ENCODE measurements at regions not wholly inside any gene's neighbourhood (a gene's known extent, or its start where the extent isn't known, plus 50 kb on each side); places are given as distances from the start of the nearest gene placed in this dataset.

- DNase-seq = no peak
Measured at GRCh38 chr14:101467181-101467926, 93.9 kb upstream of the DIO3 start.

GRCh38 chr14:101469382-101470247, 91.7 kb upstream of the DIO3 start:
- DNase-seq = no peak

- DNase-seq = no peak
Measured at GRCh38 chr14:101470266-101470665, 91.0 kb upstream of the DIO3 start.

DNA sequence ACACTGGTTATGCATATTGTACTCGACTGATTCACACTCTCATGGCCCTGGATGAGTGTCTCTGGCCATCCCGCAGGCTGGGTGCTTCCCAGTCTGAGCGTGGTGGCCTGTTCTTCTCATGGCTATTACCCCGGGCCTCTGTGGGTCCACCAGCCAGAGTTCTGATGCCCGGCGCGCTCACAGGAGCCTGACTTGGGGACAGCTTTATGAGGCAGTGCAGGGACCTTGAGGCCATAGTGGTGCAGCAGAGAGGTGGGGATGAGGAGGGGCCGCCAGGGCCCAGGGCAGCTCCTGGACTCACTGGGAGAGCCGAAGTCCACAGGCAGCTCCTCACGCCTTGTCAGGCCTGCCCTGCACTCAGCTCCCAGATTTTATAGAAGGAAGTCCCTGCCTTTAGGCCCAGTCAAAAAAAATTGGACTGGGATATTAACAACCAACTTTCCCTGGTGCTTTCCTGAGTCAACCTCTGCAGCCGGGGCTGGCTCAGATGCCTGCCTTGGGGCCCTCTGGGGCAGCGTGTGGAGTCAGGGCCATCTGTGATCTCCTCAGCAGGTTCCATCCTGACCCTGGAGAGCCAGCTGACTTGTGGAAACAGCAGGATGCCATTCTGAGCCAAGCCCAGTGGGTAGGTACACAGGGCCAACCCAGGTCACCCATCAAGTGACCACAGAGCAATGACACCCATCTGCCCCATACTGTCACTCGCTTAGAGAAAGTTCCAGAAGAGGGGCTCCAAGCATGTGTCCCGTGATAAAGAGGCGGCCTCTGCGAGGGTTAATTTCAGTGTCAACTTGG, 89.4 kb upstream of the DIO3 start:
- DNase-seq = no peak

GRCh38 chr14:101472518-101472849, 88.8 kb upstream of the DIO3 start:
- DNase-seq = no peak

DNA sequence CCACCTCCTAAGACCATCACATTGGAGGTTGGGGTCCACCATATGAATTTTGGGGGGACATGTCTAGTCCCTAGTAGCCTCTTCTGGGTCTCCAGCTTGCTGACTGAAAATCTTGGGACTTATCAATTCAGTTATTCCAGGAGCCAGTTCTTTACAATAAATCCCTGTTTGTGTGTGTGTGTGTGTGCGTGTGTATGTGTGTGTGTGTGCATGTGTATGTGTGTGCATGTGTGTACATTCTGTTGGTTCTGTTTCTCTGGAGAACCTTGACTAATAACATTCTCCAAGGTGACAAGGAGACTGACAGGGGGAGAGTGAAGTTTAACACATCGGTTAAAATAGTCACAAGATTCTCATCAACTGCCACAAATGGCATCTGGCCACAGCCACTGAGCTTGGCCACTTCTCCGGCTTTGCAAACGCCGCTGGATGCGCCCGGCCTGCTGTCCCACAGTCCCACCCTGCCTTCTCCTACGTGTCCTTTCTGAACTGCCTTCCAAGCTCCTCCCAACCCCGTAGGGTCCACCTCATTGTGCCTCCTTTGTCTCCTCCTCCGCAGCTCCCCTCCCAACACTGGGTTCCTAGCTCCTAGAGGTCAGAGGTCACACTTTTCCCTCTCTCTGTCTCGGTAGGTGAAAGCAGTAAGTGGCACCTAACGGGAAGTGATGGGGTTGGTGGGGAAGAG, 88.1 kb upstream of the DIO3 start:
- DNase-seq = no peak

DNA sequence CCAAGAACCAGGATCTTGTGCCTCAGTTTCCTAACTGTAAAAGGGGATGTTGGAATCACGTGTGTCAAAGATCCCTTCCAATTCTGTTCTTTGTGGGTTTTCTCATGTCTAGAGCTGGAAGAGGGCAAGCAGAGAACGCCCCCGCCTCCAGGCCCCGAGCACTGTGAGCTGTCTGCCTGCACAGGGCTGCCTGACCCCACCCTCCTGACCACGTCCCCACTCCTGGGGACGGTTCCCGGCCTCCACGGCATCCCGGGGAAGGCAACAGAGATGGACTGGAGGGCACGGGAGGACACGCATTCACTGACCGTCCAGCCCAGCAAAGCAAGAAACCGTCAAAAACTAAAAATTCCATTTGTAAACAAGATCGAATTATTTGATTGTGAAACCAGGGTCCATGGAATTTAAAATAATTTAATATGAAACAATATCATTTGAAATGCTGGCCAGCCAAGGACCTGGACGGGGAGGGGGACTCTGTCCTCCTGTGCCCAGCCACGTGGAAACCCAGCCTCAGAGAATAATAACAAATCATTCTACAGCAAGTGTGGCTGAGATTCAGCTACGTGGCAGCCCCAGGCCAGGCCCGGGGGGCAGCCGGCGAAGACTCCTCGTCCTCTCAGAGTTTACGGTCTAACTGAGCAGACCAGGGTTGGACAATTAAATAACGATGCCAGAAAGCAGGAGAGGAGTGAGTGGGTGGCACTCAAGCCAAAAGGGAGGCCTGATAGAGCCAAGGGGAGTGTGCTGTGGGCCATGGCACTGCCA, 87.3 kb upstream of the DIO3 start:
- DNase-seq = no peak

DNA sequence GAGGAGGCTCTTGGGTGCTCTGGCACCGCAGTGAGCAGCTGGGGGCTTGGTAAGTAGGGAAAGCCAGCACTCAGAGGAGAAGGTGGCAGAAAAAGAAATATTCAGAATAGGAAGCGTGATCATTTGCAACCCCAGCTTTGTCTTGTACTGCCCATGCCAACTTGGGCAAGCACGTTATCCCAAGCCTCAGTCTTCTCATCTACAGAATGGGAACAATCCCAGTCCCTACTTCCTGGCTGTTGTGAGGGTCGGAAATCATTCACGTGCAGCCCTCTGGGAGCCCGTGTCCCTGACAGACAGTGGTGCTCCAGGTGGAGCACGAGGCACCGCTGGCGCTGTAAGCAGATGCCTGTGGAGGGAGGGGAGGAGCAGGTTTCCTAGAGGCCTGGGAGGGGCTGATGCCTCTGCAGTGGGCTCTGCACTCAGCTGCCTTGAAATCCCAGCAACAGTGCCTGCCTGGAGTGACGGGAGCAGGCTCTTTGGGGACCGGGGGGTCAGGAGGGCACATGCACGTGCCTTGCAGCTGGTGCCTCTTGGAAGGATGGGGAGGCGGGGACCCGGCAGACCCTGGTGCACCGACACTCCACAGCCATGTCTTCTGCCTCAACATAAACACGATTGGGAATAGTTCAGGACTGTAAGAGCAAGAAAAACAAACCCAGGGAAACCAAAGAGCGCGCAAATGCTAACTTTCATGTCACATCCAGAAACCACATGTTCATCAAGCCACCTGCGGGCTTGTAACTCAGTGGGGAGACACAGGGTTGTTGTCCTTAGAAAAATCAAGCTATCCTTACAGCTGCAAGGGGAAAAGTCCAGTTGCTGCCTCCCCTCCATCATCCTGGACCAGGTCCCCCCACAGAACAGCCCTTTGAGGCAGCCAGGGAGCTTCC, 86.5 kb upstream of the DIO3 start:
- peak; percentile 57 for DNase-seq

DNA sequence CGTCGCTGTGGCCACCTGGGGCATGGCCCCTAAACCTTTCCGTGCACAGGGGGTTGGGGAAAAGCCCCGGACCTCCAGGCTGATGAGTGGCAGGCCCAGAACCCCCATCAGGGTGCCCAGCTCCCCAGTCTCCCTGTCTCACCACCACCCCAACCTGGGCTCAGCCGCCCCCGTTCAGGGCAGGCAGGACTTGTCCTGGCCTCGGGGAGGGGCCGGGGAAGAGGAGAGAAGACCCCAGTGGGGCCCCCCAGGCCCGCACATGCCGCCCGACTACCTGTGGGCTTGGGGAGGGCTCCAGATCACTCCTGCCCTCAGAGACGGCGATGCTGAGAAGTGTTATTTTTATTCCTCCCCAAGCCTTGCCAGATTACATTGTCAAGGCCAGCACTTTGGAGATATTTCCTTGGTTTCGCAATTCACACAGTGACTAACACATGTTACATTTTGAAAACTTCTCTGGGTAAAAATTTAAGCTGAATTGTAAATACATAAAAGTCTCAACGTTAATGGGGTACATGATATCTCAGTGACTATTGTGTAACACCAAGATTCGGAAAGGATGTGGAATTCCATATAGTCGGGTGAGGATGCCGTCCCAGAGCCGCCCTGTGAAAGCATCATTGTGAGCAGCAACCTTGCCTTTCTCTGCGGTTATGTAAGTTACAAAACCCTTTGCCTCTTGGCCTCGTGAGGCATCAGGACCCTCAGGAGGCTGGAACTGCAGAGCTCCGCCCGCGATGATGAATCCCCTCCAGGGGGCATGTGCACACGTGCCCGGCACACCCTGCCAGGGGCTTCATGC, 85.6 kb upstream of the DIO3 start:
- peak; percentile 58 for DNase-seq

- DNase-seq = no peak
Measured at GRCh38 chr14:101476258-101476915, 84.9 kb upstream of the DIO3 start.

DNA sequence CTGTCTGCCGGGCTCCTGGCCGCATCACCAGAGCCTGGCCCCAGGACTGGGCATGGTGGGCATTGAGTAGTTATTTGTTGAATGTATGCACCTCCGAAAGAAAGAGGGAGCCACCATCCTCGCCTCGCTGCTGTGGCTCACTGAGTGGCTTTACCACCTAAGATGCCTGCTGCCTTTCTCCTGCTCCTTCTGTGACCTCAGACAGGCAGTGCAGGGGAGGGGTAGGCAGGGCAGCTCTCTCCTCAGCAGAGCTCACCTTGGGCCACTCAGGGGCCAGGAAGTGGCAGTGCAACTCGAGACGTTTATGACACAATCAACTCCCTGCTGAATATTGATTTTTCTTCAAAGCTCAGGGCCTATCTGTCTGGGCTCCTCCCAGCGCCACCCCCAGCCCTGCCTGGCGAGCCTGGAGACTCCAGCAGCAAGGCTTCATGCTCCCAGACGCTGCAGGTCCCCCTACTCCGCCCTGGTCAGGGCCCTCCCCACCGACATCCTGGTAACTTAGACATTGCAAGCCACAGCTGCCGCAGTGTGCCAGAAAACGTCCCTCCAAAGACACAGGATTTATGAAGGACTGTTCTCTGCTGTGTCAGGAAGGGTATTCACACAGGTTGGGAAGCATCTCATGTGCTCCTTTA, 84.3 kb upstream of the DIO3 start:
- DNase-seq = no peak

DNA sequence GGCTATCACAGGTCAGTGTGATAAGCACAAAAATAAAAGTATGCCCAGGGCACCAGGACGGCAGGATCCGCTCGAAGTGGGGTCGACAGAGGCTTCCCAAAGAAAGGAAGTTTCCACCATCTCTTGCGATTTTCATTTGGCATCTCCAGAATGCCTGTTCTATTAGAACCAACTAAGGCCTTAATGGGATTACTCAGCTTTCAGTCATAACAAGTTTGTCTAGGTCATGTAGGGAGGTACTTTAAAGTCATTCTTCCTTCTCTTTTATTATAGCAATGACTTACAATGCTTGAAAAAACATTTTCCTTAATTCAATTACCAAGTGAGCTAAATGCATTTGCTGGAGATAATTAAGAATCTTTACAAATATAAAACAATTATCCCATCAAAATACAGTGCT, 83.6 kb upstream of the DIO3 start:
- no peak for DNase-seq

DNA sequence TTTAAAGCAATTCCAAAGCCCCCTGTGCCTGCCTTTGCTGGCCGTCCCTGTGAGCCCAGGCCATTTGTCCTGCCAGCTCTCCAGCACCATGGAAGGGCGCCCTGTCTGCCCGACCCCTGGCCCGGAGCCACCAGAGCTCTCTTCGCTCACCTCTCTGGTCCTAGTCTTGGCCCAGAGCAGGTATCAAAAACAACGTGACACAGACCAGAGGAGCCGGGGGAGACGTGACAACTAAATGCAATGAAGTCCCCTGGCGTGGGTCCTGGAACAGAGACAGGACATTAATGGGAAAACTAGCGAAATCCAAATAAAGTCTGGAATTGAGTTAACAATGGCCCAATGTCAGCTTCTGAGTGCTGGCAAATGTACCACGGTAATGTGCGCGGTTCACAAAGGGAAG, 83.2 kb upstream of the DIO3 start:
- no peak for DNase-seq

- DNase-seq = no peak
Measured at GRCh38 chr14:101478796-101479410, 82.4 kb upstream of the DIO3 start.

- DNase-seq = no peak
Measured at GRCh38 chr14:101480022-101480746, 81.1 kb upstream of the DIO3 start.

- DNase-seq = peak; percentile 60
Measured at GRCh38 chr14:101480747-101481530, 80.4 kb upstream of the DIO3 start.

- DNase-seq = no peak
Measured at GRCh38 chr14:101481557-101481956, 79.7 kb upstream of the DIO3 start.

All from tongue (tissue), 1 donor.